H1 (cell line): ENCODE measurements at regions not wholly inside any gene's neighbourhood (a gene's known extent, or its start where the extent isn't known, plus 50 kb on each side); places are given as distances from the start of the nearest gene placed in this dataset.

Source experiments
- EP300 ChIP-seq, 2 experiments: IDR thresholded peaks; 1 replicate in 1 of 2; 2 replicates in 1 of 2; pipeline ENCODE4 v1.6.1; 2011 to 2012; ENCODE audit warnings: low read depth in 2 of 2, low read length in 2 of 2, mild to moderate bottlenecking in 2 of 2, borderline replicate concordance in 1 of 2, inconsistent platforms in 1 of 2, moderate library complexity in 1 of 2
- JUN ChIP-seq: IDR thresholded peaks from 2 replicates; pipeline ENCODE4 v1.6.1; 2011; ENCODE audit warnings: low read depth, mild to moderate bottlenecking, improper control_type of control experiment, low read length
- KDM1A ChIP-seq: fragments of 200-600, 300-600 bp; sonication (generic); IDR thresholded peaks from 2 replicates; pipeline ENCODE4 v1.7.1; 2016; ENCODE audit warnings: mild to moderate bottlenecking, low read length, borderline replicate concordance
- POU5F1 ChIP-seq: IDR thresholded peaks from 2 replicates; pipeline ENCODE4 v1.6.1; 2011; ENCODE audit warnings: low read depth, mild to moderate bottlenecking, low read length, moderate library complexity
- RAD21 ChIP-seq, 2 experiments: IDR thresholded peaks in 1 of 2; conservative IDR thresholded peaks in 1 of 2; 2 replicates each; pipeline ENCODE4 v1.6.1; 2011; ENCODE audit warnings: low read depth in 2 of 2, low read length in 2 of 2, improper control_type of control experiment in 1 of 2, inconsistent platforms in 1 of 2, mild to moderate bottlenecking in 1 of 2, moderate library complexity in 1 of 2
- SUZ12 ChIP-seq: fragments of 200-600 bp; sonication (generic); IDR thresholded peaks from 2 replicates; pipeline ENCODE4 v1.6.1; 2012; ENCODE audit warnings: mild to moderate bottlenecking, inconsistent platforms, low read length, moderate library complexity, mixed read lengths
- TAF1 ChIP-seq: IDR thresholded peaks from 2 replicates; pipeline ENCODE4 v1.6.1; 2011; ENCODE audit warnings: mild to moderate bottlenecking, low read depth, low read length
- TAF7 ChIP-seq: optimal IDR thresholded peaks from 2 replicates; pipeline ENCODE3; 2011; ENCODE audit warnings: low read depth, mild to moderate bottlenecking, inconsistent platforms, low read length, moderate library complexity, borderline replicate concordance
- TF ChIP-seq, protein P1 (sequence below): fragments of 300-600 bp; sonication (generic); IDR thresholded peaks from 2 replicates; pipeline ENCODE4 v1.7.1; 2012; ENCODE audit warnings: low read length, moderate library complexity, mild to moderate bottlenecking, inconsistent platforms; ENCODE audit not compliant: insufficient replicate concordance
- TF ChIP-seq, protein P2 (sequence below): IDR thresholded peaks from 2 replicates; pipeline ENCODE4 v1.6.1; 2011; ENCODE audit warnings: low read length, improper control_type of control experiment

DNA sequence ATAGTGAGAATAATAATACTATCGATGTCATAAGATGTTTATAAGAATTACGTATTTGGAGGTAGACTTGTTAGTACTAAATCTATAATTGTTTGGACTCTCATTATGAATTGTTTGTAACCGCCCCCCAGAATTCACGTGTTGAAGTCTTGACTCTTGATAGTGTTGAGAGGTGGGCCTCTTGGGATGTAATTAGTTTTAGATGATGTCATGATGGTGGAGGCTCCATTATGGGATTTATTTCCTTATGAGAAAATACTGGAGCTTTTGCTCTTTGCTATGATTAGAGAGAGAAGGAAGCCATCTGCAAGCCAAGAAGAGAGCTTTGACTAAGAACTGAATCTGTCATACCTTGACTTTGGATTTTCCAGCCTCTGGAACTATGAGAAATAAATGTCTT, 142.2 kb downstream of the PRDM9 start (continued):
- TF ChIP-seq, protein P1, sequence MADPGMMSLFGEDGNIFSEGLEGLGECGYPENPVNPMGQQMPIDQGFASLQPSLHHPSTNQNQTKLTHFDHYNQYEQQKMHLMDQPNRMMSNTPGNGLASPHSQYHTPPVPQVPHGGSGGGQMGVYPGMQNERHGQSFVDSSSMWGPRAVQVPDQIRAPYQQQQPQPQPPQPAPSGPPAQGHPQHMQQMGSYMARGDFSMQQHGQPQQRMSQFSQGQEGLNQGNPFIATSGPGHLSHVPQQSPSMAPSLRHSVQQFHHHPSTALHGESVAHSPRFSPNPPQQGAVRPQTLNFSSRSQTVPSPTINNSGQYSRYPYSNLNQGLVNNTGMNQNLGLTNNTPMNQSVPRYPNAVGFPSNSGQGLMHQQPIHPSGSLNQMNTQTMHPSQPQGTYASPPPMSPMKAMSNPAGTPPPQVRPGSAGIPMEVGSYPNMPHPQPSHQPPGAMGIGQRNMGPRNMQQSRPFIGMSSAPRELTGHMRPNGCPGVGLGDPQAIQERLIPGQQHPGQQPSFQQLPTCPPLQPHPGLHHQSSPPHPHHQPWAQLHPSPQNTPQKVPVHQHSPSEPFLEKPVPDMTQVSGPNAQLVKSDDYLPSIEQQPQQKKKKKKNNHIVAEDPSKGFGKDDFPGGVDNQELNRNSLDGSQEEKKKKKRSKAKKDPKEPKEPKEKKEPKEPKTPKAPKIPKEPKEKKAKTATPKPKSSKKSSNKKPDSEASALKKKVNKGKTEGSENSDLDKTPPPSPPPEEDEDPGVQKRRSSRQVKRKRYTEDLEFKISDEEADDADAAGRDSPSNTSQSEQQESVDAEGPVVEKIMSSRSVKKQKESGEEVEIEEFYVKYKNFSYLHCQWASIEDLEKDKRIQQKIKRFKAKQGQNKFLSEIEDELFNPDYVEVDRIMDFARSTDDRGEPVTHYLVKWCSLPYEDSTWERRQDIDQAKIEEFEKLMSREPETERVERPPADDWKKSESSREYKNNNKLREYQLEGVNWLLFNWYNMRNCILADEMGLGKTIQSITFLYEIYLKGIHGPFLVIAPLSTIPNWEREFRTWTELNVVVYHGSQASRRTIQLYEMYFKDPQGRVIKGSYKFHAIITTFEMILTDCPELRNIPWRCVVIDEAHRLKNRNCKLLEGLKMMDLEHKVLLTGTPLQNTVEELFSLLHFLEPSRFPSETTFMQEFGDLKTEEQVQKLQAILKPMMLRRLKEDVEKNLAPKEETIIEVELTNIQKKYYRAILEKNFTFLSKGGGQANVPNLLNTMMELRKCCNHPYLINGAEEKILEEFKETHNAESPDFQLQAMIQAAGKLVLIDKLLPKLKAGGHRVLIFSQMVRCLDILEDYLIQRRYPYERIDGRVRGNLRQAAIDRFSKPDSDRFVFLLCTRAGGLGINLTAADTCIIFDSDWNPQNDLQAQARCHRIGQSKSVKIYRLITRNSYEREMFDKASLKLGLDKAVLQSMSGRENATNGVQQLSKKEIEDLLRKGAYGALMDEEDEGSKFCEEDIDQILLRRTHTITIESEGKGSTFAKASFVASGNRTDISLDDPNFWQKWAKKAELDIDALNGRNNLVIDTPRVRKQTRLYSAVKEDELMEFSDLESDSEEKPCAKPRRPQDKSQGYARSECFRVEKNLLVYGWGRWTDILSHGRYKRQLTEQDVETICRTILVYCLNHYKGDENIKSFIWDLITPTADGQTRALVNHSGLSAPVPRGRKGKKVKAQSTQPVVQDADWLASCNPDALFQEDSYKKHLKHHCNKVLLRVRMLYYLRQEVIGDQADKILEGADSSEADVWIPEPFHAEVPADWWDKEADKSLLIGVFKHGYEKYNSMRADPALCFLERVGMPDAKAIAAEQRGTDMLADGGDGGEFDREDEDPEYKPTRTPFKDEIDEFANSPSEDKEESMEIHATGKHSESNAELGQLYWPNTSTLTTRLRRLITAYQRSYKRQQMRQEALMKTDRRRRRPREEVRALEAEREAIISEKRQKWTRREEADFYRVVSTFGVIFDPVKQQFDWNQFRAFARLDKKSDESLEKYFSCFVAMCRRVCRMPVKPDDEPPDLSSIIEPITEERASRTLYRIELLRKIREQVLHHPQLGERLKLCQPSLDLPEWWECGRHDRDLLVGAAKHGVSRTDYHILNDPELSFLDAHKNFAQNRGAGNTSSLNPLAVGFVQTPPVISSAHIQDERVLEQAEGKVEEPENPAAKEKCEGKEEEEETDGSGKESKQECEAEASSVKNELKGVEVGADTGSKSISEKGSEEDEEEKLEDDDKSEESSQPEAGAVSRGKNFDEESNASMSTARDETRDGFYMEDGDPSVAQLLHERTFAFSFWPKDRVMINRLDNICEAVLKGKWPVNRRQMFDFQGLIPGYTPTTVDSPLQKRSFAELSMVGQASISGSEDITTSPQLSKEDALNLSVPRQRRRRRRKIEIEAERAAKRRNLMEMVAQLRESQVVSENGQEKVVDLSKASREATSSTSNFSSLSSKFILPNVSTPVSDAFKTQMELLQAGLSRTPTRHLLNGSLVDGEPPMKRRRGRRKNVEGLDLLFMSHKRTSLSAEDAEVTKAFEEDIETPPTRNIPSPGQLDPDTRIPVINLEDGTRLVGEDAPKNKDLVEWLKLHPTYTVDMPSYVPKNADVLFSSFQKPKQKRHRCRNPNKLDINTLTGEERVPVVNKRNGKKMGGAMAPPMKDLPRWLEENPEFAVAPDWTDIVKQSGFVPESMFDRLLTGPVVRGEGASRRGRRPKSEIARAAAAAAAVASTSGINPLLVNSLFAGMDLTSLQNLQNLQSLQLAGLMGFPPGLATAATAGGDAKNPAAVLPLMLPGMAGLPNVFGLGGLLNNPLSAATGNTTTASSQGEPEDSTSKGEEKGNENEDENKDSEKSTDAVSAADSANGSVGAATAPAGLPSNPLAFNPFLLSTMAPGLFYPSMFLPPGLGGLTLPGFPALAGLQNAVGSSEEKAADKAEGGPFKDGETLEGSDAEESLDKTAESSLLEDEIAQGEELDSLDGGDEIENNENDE: no peak
- TF ChIP-seq TAF7: no peak
- no peak for TF ChIP-seq RAD21 (IDR thresholded peaks at IDR 0.05 in 1 of 2, conservative IDR thresholded peaks at IDR 0.05 in 1 of 2; ENCODE audit: low read depth in 2 of 2, low read length in 2 of 2)
- TF ChIP-seq, protein P2, sequence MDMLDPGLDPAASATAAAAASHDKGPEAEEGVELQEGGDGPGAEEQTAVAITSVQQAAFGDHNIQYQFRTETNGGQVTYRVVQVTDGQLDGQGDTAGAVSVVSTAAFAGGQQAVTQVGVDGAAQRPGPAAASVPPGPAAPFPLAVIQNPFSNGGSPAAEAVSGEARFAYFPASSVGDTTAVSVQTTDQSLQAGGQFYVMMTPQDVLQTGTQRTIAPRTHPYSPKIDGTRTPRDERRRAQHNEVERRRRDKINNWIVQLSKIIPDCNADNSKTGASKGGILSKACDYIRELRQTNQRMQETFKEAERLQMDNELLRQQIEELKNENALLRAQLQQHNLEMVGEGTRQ: no peak
- no peak for TF ChIP-seq KDM1A
- no peak for TF ChIP-seq TAF1
- TF ChIP-seq POU5F1: no peak
- no peak for TF ChIP-seq JUN
- TF ChIP-seq EP300 (IDR thresholded peaks at IDR 0.05; ENCODE audit: borderline replicate concordance in 1 of 2, low read depth in 2 of 2, low read length in 2 of 2): no peak
- TF ChIP-seq SUZ12: no peak
- TF ChIP-seq, all 59 proteins: peak for 0
